Activated CD4-positive, alpha-beta memory T cell treated with anti-CD3 and anti-CD28 coated beads, Interleukin-2, amount 10 ng/mL, durations not matched to agents 7 days and 5 days (primary cell): ENCODE measurements at regions not wholly inside any gene's neighbourhood (a gene's known extent, or its start where the extent isn't known, plus 50 kb on each side); places are given as distances from the start of the nearest gene placed in this dataset.

Experiments
- CTCF ChIA-PET: fragments of 350-600 bp; sonication (Branson Sonifier 250); formaldehyde crosslinking; loops from one replicate; lab custom pipeline; 2021; ENCODE audit warnings: antibody characterized with exemption, inconsistent platforms; lab: Charles Lee
- POLR2A ChIA-PET: fragments of 350-600 bp; sonication (Branson Sonifier 250); formaldehyde crosslinking; loops from one replicate; lab custom pipeline; 2021; ENCODE audit warnings: antibody characterized with exemption; lab: Charles Lee
- DNase-seq: peaks from one replicate; pipeline ENCODE4 v3.0.0-alpha.2; 2020
- H3K27ac Mint-ChIP-seq: one replicate; pipeline ENCODE4 v1.8.0; 2021; ENCODE audit warnings: mild to moderate bottlenecking, mixed read lengths
- H3K27me3 Mint-ChIP-seq: one replicate; pipeline ENCODE4 v1.8.0; 2021; ENCODE audit warnings: mixed read lengths
- H3K36me3 Mint-ChIP-seq: one replicate; pipeline ENCODE4 v1.8.0; 2021; ENCODE audit warnings: low read depth, mixed read lengths
- H3K4me1 Mint-ChIP-seq: one replicate; pipeline ENCODE4 v1.8.0; 2021; ENCODE audit warnings: mixed read lengths
- H3K4me3 Mint-ChIP-seq: one replicate; pipeline ENCODE4 v1.8.0; 2021; ENCODE audit warnings: mild to moderate bottlenecking, mixed read lengths
- H3K9me3 Mint-ChIP-seq: one replicate; pipeline ENCODE4 v1.8.0; 2021; ENCODE audit warnings: mixed read lengths

- Mint-ChIP-seq H3K4me1 (no peaks in the 10 kb centered on the region), H3K27me3 (no peaks in the 10 kb centered on the region), H3K4me3 (no peak overlapping the region), H3K9me3 (peaks cover 4% of the 10 kb centered on the region), H3K27ac (no peak overlapping the region), H3K36me3 (no peaks in the 10 kb centered on the region)
- POLR2A ChIA-PET, result no interaction called here
- no peak for DNase-seq
- CTCF ChIA-PET, result no interaction called here
These were observed 655.2 kb downstream of the ANXA1 start for GRCh38 chr9:73806876-73807275.

GRCh38 chr9:73807952-73808351 is 656.3 kb downstream of the ANXA1 start:
- POLR2A ChIA-PET, result no interaction called here

GRCh38 chr9:73810585-73811215 is 659.0 kb downstream of the ANXA1 start:
- POLR2A ChIA-PET, result no interaction called here
- no peaks in the 10 kb centered on the region for H3K4me1 Mint-ChIP-seq
- no peak overlapping the region for H3K27ac Mint-ChIP-seq
- peaks cover 5% of the 10 kb centered on the region for H3K9me3 Mint-ChIP-seq
- no peak overlapping the region for H3K4me3 Mint-ChIP-seq
- H3K27me3 Mint-ChIP-seq, result no peaks in the 10 kb centered on the region
- H3K36me3 Mint-ChIP-seq, result no peaks in the 10 kb centered on the region
- no peak for DNase-seq
- CTCF ChIA-PET, result no interaction called here

More at GRCh38 chr9:73807952-73808351, 656.3 kb downstream of the ANXA1 start:
- Mint-ChIP-seq H3K27me3 (no peaks in the 10 kb centered on the region), H3K4me3 (no peak overlapping the region), H3K27ac (no peak overlapping the region), H3K9me3 (peaks cover 5% of the 10 kb centered on the region), H3K36me3 (no peaks in the 10 kb centered on the region), H3K4me1 (no peaks in the 10 kb centered on the region)
- CTCF ChIA-PET, result no interaction called here
- no peak for DNase-seq

- Mint-ChIP-seq H3K4me1 (no peaks in the 10 kb centered on the region), H3K4me3 (no peak overlapping the region), H3K27ac (no peak overlapping the region), H3K27me3 (no peaks in the 10 kb centered on the region), H3K36me3 (no peaks in the 10 kb centered on the region), H3K9me3 (peaks cover 2% of the 10 kb centered on the region)
- ChIA-PET CTCF (no interaction called here), POLR2A (no interaction called here)
- no peak for DNase-seq
These were observed 661.9 kb downstream of the ANXA1 start for GRCh38 chr9:73813546-73813945.

- Mint-ChIP-seq H3K4me1 (no peaks in the 10 kb centered on the region), H3K27me3 (no peaks in the 10 kb centered on the region), H3K9me3 (peaks cover 2% of the 10 kb centered on the region), H3K4me3 (no peak overlapping the region), H3K27ac (no peak overlapping the region), H3K36me3 (no peaks in the 10 kb centered on the region)
- ChIA-PET CTCF (no interaction called here), POLR2A (no interaction called here)
- DNase-seq, result no peak
These were observed 665.2 kb downstream of the ANXA1 start for GRCh38 chr9:73816905-73817304.

- no peak overlapping the region for H3K27ac Mint-ChIP-seq
- no peak overlapping the region for H3K4me3 Mint-ChIP-seq
- POLR2A ChIA-PET, result no interaction called here
- no peaks in the 10 kb centered on the region for H3K36me3 Mint-ChIP-seq
- H3K27me3 Mint-ChIP-seq, result no peaks in the 10 kb centered on the region
- H3K4me1 Mint-ChIP-seq, result no peaks in the 10 kb centered on the region
- no peak for DNase-seq
- CTCF ChIA-PET, result no interaction called here
- H3K9me3 Mint-ChIP-seq, result no peaks in the 10 kb centered on the region
These were observed 672.5 kb upstream of the RORB start for GRCh38 chr9:73824671-73825070.

GRCh38 chr9:73838871-73839270 is 658.3 kb upstream of the RORB start:
- ChIA-PET POLR2A (no interaction called here), CTCF (no interaction called here)
- peaks cover 2% of the 10 kb centered on the region for H3K9me3 Mint-ChIP-seq
- no peaks in the 10 kb centered on the region for H3K4me1 Mint-ChIP-seq
- H3K27me3 Mint-ChIP-seq, result no peaks in the 10 kb centered on the region
- DNase-seq, result no peak
- H3K27ac Mint-ChIP-seq, result no peak overlapping the region
- H3K4me3 Mint-ChIP-seq, result no peak overlapping the region
- H3K36me3 Mint-ChIP-seq, result no peaks in the 10 kb centered on the region

GRCh38 chr9:73839471-73839870 is 657.7 kb upstream of the RORB start:
- Mint-ChIP-seq H3K36me3 (no peaks in the 10 kb centered on the region), H3K27ac (no peak overlapping the region), H3K4me3 (no peak overlapping the region), H3K4me1 (no peaks in the 10 kb centered on the region), H3K9me3 (peaks cover 2% of the 10 kb centered on the region), H3K27me3 (no peaks in the 10 kb centered on the region)
- ChIA-PET POLR2A (no interaction called here), CTCF (no interaction called here)
- DNase-seq, result no peak

- POLR2A ChIA-PET, result no interaction called here
- no peaks in the 10 kb centered on the region for H3K27me3 Mint-ChIP-seq
- H3K27ac Mint-ChIP-seq, result no peak overlapping the region
- no peak overlapping the region for H3K4me3 Mint-ChIP-seq
- no peak for DNase-seq
- H3K9me3 Mint-ChIP-seq, result peaks cover 2% of the 10 kb centered on the region
- H3K4me1 Mint-ChIP-seq, result no peaks in the 10 kb centered on the region
- CTCF ChIA-PET, result no interaction called here
- no peaks in the 10 kb centered on the region for H3K36me3 Mint-ChIP-seq
These were observed 656.1 kb upstream of the RORB start for GRCh38 chr9:73841018-73841417.

- ChIA-PET POLR2A (no interaction called here), CTCF (no interaction called here)
- H3K4me1 Mint-ChIP-seq, result no peaks in the 10 kb centered on the region
- no peak overlapping the region for H3K4me3 Mint-ChIP-seq
- no peak overlapping the region for H3K27ac Mint-ChIP-seq
- H3K9me3 Mint-ChIP-seq, result peaks cover 3% of the 10 kb centered on the region
- no peaks in the 10 kb centered on the region for H3K27me3 Mint-ChIP-seq
- no peaks in the 10 kb centered on the region for H3K36me3 Mint-ChIP-seq
- no peak for DNase-seq
These were observed 653.0 kb upstream of the RORB start for GRCh38 chr9:73844135-73844534.

GRCh38 chr9:73845539-73845938 is 651.6 kb upstream of the RORB start:
- no peak for DNase-seq
- ChIA-PET POLR2A (no interaction called here), CTCF (no interaction called here)
- Mint-ChIP-seq H3K9me3 (peaks cover 5% of the 10 kb centered on the region), H3K27me3 (no peaks in the 10 kb centered on the region), H3K27ac (no peak overlapping the region), H3K4me3 (no peak overlapping the region), H3K36me3 (no peaks in the 10 kb centered on the region), H3K4me1 (no peaks in the 10 kb centered on the region)

GRCh38 chr9:73845954-73846690 is 651.0 kb upstream of the RORB start:
- no peak overlapping the region for H3K4me3 Mint-ChIP-seq
- H3K27ac Mint-ChIP-seq, result no peak overlapping the region
- no peak for DNase-seq
- H3K4me1 Mint-ChIP-seq, result no peaks in the 10 kb centered on the region
- peaks cover 5% of the 10 kb centered on the region for H3K9me3 Mint-ChIP-seq
- H3K27me3 Mint-ChIP-seq, result no peaks in the 10 kb centered on the region
- ChIA-PET POLR2A (no interaction called here), CTCF (no interaction called here)
- no peaks in the 10 kb centered on the region for H3K36me3 Mint-ChIP-seq

- Mint-ChIP-seq H3K27me3 (no peaks in the 10 kb centered on the region), H3K36me3 (no peaks in the 10 kb centered on the region), H3K27ac (no peak overlapping the region), H3K9me3 (peaks cover 5% of the 10 kb centered on the region), H3K4me3 (no peak overlapping the region), H3K4me1 (no peaks in the 10 kb centered on the region)
- DNase-seq, result no peak
- ChIA-PET POLR2A (no interaction called here), CTCF (no interaction called here)
These were observed 649.6 kb upstream of the RORB start for GRCh38 chr9:73847536-73847935.

- H3K9me3 Mint-ChIP-seq, result peaks cover 2% of the 10 kb centered on the region
These were observed 643.6 kb upstream of the RORB start for GRCh38 chr9:73853549-73853948.

More at GRCh38 chr9:73853549-73853948, 643.6 kb upstream of the RORB start:
- H3K4me1 Mint-ChIP-seq, result no peaks in the 10 kb centered on the region
- H3K4me3 Mint-ChIP-seq, result no peak overlapping the region
- H3K27ac Mint-ChIP-seq, result no peak overlapping the region
- H3K36me3 Mint-ChIP-seq, result no peaks in the 10 kb centered on the region
- ChIA-PET CTCF (no interaction called here), POLR2A (no interaction called here)
- H3K27me3 Mint-ChIP-seq, result no peaks in the 10 kb centered on the region
- DNase-seq, result no peak
